ENCODE measurements at regions not wholly inside any gene's neighbourhood (a gene's known extent, or its start where the extent isn't known, plus 50 kb on each side); places are given as distances from the start of the nearest gene placed in this dataset.
"Not testable (repeated sequence)": the region's sequence is repeated elsewhere in the genome, so short reads cannot be mapped to it uniquely, and the experiment has no call there.

GRCh38 chr15:23860290-23861245, 173.5 kb upstream of the NDN start:
- Histone ChIP-seq H3K9me3 (ENCODE audit: control insufficient read depth, insufficient read depth, low read length) (no peaks in the 10 kb centered on the region), H3K4me1 (ENCODE audit: control insufficient read depth, insufficient read depth, low read length) (no peaks in the 10 kb centered on the region), H3K27me3 (ENCODE audit: control insufficient read depth, insufficient read depth, low read length) (no peaks in the 10 kb centered on the region), H3K27ac (ENCODE audit: low read length) (no peak overlapping the region), H3K4me3 (ENCODE audit: low read length) (no peak overlapping the region), H3K36me3 (ENCODE audit: control insufficient read depth, insufficient read depth, low read length) (no peaks in the 10 kb centered on the region)
- WGBS (ENCODE audit: insufficient coverage, insufficient read length), result no CpG with 5 or more reads among the region's 31 CpGs
- peak; percentile 74 for DNase-seq (ENCODE audit: low read depth, low spot score)

DNA sequence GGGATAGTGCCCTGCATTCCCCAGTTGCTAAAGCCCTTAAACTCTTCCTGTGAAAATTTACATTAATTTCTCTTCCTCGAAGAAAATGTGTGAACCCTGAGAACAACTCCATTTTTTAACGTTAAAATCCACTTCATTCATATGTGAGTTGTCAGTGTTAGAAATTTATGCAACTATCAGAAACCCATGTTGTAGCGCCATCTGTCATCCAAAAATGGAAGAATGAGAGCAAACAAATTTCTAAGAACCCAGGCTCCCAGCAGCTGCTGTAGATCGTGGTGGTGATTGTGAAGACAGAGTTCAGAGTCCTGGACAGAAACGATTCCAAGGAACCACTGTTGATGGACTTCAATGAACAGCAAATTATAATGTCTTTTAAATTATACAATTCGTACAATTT, 179.7 kb upstream of the NDN start:
- Histone ChIP-seq H3K27me3 (ENCODE audit: control insufficient read depth, insufficient read depth, low read length) (no peaks in the 10 kb centered on the region), H3K27ac (ENCODE audit: low read length) (no peak overlapping the region), H3K36me3 (ENCODE audit: control insufficient read depth, insufficient read depth, low read length) (no peaks in the 10 kb centered on the region), H3K4me3 (ENCODE audit: low read length) (no peak overlapping the region), H3K9me3 (ENCODE audit: control insufficient read depth, insufficient read depth, low read length) (no peaks in the 10 kb centered on the region), H3K4me1 (ENCODE audit: control insufficient read depth, insufficient read depth, low read length) (no peaks in the 10 kb centered on the region)
- WGBS (ENCODE audit: insufficient coverage, insufficient read length), result no CpG with 5 or more reads among the region's 6 CpGs
- no peak for DNase-seq (ENCODE audit: low read depth, low spot score)

- H3K4me3 ChIP-seq (ENCODE audit: low read length), result no peak overlapping the region
- no peaks in the 10 kb centered on the region for H3K4me1 ChIP-seq (ENCODE audit: control insufficient read depth, insufficient read depth, low read length)
- DNase-seq (ENCODE audit: low read depth, low spot score), result peak; percentile 45
- no peak overlapping the region for H3K27ac ChIP-seq (ENCODE audit: low read length)
- WGBS (ENCODE audit: insufficient coverage, insufficient read length), result no CpG with 5 or more reads among the region's 24 CpGs
- H3K9me3 ChIP-seq (ENCODE audit: control insufficient read depth, insufficient read depth, low read length), result no peaks in the 10 kb centered on the region
- H3K36me3 ChIP-seq (ENCODE audit: control insufficient read depth, insufficient read depth, low read length), result no peaks in the 10 kb centered on the region
- no peaks in the 10 kb centered on the region for H3K27me3 ChIP-seq (ENCODE audit: control insufficient read depth, insufficient read depth, low read length)
Measured at GRCh38 chr15:23869396-23869795, 182.3 kb upstream of the NDN start.

GRCh38 chr15:23873613-23874012, 186.5 kb upstream of the NDN start:
- H3K27ac ChIP-seq (ENCODE audit: low read length); H3K4me1 ChIP-seq (ENCODE audit: control insufficient read depth, insufficient read depth, low read length); H3K4me3 ChIP-seq (ENCODE audit: low read length); H3K36me3 ChIP-seq (ENCODE audit: control insufficient read depth, insufficient read depth, low read length); H3K27me3 ChIP-seq (ENCODE audit: control insufficient read depth, insufficient read depth, low read length); H3K9me3 ChIP-seq (ENCODE audit: control insufficient read depth, insufficient read depth, low read length); DNase-seq (ENCODE audit: low read depth, low spot score): not testable (repeated sequence)
- WGBS (ENCODE audit: insufficient coverage, insufficient read length), result no CpG with 5 or more reads among the region's 8 CpGs

DNA sequence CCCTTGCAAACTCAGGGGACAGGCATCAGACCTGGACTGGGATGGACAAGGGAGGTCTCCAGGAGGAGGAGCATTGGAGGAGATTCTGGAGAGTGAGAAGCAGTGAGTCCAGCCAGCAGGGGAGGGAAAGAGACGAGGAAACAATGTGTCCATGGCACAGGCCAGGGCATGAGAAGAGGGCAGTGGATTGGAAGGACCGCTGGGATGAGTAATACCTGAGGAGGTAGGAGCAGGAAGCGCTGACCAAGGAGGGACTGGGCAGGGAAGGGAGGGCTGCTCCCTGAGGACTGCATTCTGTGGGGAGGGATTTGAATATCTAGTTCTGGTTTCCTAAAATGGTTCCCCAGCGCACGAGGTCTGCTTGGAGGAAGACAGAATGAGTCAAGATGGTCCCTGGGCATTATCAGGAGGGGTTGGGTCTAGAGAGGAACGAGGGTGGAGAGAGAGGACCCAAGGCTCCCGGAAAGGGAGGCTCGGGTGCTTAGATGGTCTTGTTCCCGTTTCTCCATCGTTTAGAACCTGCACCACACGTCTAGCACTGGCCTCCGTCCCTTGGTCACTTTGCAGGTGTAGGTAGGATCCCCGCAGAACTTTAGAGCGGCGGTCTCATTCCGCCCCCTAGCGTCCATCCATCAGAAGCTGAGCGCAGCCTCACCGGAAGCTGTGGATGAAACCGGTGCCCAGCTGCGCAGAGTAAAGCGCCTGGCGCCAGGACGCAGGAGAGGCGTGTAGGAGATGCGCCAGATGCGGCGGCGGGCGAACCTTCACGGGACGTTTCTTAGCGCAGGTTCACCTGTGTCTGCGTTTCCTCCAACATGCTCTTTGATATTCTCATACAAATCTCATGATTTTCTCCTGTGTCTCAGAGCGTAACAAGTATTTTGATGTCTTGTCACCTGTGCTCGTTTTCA, 190.7 kb upstream of the NDN start:
- no peak for DNase-seq (ENCODE audit: low read depth, low spot score)
- no peaks in the 10 kb centered on the region for H3K36me3 ChIP-seq (ENCODE audit: control insufficient read depth, insufficient read depth, low read length)
- H3K4me1 ChIP-seq (ENCODE audit: control insufficient read depth, insufficient read depth, low read length), result no peaks in the 10 kb centered on the region
- no CpG with 5 or more reads among the region's 36 CpGs for WGBS (ENCODE audit: insufficient coverage, insufficient read length)
- no peaks in the 10 kb centered on the region for H3K27me3 ChIP-seq (ENCODE audit: control insufficient read depth, insufficient read depth, low read length)
- no peaks in the 10 kb centered on the region; the same call in 1 of the 2 replicates for H3K9me3 ChIP-seq (ENCODE audit: control insufficient read depth, insufficient read depth, low read length)
- no peak overlapping the region for H3K27ac ChIP-seq (ENCODE audit: low read length)
- H3K4me3 ChIP-seq (ENCODE audit: low read length), result no peak overlapping the region

DNA sequence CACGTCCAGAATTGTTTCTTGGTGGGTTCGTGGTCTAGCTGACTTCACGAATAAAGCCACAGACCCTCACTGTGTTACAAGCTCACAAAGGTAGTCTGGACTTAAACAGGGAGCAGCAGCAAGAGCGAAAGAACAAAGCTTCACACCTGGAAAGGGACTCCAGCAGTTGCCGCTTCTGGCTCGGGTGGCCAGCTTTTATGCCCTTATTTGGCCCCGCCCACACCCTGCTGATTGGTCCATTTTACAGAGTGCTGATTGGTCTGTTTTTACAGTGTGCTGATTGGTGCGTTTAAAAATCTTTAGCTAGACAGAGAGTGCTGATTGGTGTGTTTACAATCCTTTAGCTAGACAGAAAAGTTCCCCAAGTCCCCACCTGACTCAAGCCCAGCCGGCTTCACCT, 194.2 kb upstream of the NDN start:
- no peaks in the 10 kb centered on the region for H3K36me3 ChIP-seq (ENCODE audit: control insufficient read depth, insufficient read depth, low read length)
- H3K9me3 ChIP-seq (ENCODE audit: control insufficient read depth, insufficient read depth, low read length), result no peaks in the 10 kb centered on the region; the same call in 1 of the 2 replicates
- H3K27me3 ChIP-seq (ENCODE audit: control insufficient read depth, insufficient read depth, low read length), result no peaks in the 10 kb centered on the region
- no CpG with 5 or more reads among the region's 9 CpGs for WGBS (ENCODE audit: insufficient coverage, insufficient read length)
- H3K27ac ChIP-seq (ENCODE audit: low read length), result no peak overlapping the region
- DNase-seq (ENCODE audit: low read depth, low spot score), result no peak
- no peaks in the 10 kb centered on the region for H3K4me1 ChIP-seq (ENCODE audit: control insufficient read depth, insufficient read depth, low read length)
- H3K4me3 ChIP-seq (ENCODE audit: low read length), result no peak overlapping the region

GRCh38 chr15:23890218-23890617, 203.1 kb upstream of the NDN start:
- DNase-seq (ENCODE audit: low read depth, low spot score), result no peak
- no peaks in the 10 kb centered on the region for H3K36me3 ChIP-seq (ENCODE audit: control insufficient read depth, insufficient read depth, low read length)
- no peak overlapping the region for H3K27ac ChIP-seq (ENCODE audit: low read length)
- no CpG with 5 or more reads among the region's 2 CpGs for WGBS (ENCODE audit: insufficient coverage, insufficient read length)
- H3K9me3 ChIP-seq (ENCODE audit: control insufficient read depth, insufficient read depth, low read length), result no peaks in the 10 kb centered on the region
- H3K4me1 ChIP-seq (ENCODE audit: control insufficient read depth, insufficient read depth, low read length), result no peaks in the 10 kb centered on the region
- no peaks in the 10 kb centered on the region for H3K27me3 ChIP-seq (ENCODE audit: control insufficient read depth, insufficient read depth, low read length)
- no peak overlapping the region for H3K4me3 ChIP-seq (ENCODE audit: low read length)

GRCh38 chr15:23897091-23897490, 210.0 kb upstream of the NDN start:
- Histone ChIP-seq H3K9me3 (ENCODE audit: control insufficient read depth, insufficient read depth, low read length) (no peaks in the 10 kb centered on the region), H3K36me3 (ENCODE audit: control insufficient read depth, insufficient read depth, low read length) (no peaks in the 10 kb centered on the region), H3K4me3 (ENCODE audit: low read length) (no peak overlapping the region), H3K27me3 (ENCODE audit: control insufficient read depth, insufficient read depth, low read length) (no peaks in the 10 kb centered on the region), H3K27ac (ENCODE audit: low read length) (no peak overlapping the region), H3K4me1 (ENCODE audit: control insufficient read depth, insufficient read depth, low read length) (no peaks in the 10 kb centered on the region)
- WGBS (ENCODE audit: insufficient coverage, insufficient read length), result no CpG with 5 or more reads among the region's 6 CpGs
- DNase-seq (ENCODE audit: low read depth, low spot score), result no peak

- Histone ChIP-seq H3K9me3 (ENCODE audit: control insufficient read depth, insufficient read depth, low read length) (no peaks in the 10 kb centered on the region), H3K4me3 (ENCODE audit: low read length) (no peak overlapping the region), H3K4me1 (ENCODE audit: control insufficient read depth, insufficient read depth, low read length) (no peaks in the 10 kb centered on the region), H3K27ac (ENCODE audit: low read length) (no peak overlapping the region), H3K27me3 (ENCODE audit: control insufficient read depth, insufficient read depth, low read length) (no peaks in the 10 kb centered on the region), H3K36me3 (ENCODE audit: control insufficient read depth, insufficient read depth, low read length) (no peaks in the 10 kb centered on the region)
- no peak for DNase-seq (ENCODE audit: low read depth, low spot score)
- WGBS (ENCODE audit: insufficient coverage, insufficient read length), result no CpG with 5 or more reads among the region's 24 CpGs
Measured at GRCh38 chr15:23897531-23897930, 210.4 kb upstream of the NDN start.

DNA sequence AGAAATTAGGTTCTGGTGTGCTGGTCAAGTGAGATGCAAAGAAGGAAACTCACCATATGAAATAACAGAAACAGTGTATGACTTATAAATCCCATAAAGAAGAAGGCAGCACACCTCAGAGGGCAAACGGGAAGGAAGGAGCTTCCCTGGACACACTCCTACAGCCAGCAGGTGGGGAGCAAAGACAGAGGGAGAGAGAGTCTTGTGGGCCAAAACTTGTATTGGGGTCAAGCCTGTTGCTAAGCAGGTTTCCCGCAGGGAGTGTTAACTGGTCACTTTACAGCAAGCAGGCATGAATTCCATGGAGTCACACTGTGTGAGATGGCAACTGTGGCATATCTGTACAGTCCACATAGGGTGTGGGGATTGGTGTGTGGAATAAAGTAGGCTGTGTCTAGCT, 222.9 kb upstream of the NDN start:
- Histone ChIP-seq H3K4me3 (ENCODE audit: low read length) (no peak overlapping the region), H3K36me3 (ENCODE audit: control insufficient read depth, insufficient read depth, low read length) (no peaks in the 10 kb centered on the region), H3K4me1 (ENCODE audit: control insufficient read depth, insufficient read depth, low read length) (no peaks in the 10 kb centered on the region; the same call in 1 of the 2 replicates), H3K27me3 (ENCODE audit: control insufficient read depth, insufficient read depth, low read length) (no peaks in the 10 kb centered on the region), H3K27ac (ENCODE audit: low read length) (no peak overlapping the region), H3K9me3 (ENCODE audit: control insufficient read depth, insufficient read depth, low read length) (peaks cover 2% of the 10 kb centered on the region; the same call in 1 of the 2 replicates)
- WGBS (ENCODE audit: insufficient coverage, insufficient read length), result no CpG with 5 or more reads among the region's 2 CpGs
- DNase-seq (ENCODE audit: low read depth, low spot score), result no peak

Data from iPS DF 6.9 (cell line).